ENCODE measurements at regions not wholly inside any gene's neighbourhood (a gene's known extent, or its start where the extent isn't known, plus 50 kb on each side); places are given as distances from the start of the nearest gene placed in this dataset.
"Not testable (repeated sequence)": the region's sequence is repeated elsewhere in the genome, so short reads cannot be mapped to it uniquely, and the experiment has no call there.

DNA sequence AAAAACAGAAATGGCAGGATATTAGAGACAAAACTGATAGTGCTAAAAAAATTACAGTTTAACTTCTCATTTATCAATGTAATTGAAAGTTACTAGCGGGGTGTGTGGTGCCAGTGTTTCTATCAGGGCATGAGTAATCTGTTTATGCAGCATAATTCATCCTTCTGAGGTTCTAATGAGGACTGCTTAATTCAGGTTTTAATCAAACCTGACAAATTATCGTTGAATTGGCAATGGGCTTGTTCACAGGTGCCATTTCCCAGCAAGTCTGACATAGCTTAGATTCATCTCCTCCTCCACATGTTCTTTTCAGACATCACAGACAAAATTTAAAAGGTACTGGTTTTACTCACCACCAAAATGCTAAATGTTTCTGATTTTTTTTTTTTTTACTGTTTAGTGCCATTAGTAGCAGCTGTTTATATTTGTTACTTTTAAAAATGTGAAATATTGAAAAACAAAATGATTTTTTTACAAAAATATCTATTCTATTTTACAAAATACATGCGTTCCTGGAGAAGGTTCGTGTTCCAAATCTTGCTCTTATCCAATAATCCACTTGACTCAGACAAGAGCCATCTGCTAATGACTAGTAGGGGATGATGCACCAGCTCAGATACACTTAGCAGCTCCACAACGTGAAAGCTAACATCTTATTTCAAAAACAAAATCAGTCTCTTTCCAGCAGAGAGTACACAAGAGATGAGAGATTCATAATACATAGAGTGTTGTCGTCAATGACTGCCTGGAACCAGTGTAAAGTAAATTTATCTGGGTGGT lies 447.7 kb upstream of the DPPA4 start:
- no peak for DNase-seq (ENCODE audit: low read depth in 2 of 2)

DNA sequence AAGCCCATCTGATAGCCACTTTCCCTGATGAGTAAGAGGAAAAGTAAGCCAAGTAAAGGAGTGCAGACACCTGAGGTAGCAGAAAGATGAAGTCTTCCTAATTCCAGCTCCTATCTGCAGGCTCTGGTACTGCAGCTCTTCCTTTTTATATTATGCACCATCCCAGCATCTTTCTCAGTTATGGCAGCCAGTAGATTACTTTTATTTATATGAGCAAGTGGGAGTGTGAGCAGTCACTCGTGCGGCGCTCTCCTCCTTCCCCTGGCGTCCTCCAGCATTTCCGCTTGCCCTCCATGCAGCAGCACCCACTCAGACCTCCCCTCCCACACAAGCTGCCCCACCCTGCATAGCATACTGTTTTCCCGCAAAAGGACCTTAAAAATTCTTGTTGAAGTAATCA lies 465.9 kb upstream of the DPPA4 start:
- no peak for DNase-seq (ENCODE audit: low read depth in 2 of 2)

DNA sequence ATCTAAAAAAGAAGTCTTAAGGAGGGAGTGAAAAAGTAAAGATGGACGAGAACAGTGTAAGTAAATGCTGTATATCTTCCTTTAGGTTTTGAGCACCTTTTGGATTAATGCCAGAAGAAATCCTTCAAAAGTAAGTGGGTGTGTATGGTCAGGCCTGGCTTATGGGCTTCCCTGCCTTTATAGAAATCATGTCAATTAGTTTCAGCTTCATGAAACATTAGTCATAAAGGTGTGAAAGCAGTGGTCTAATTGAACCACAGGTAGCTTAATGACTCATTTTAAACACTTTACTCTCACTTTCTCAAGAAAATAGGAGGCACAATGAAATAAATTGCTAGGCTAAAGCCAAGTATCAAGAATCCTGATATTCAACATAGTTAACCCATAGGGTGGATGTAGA lies 467.4 kb upstream of the DPPA4 start:
- no peak for DNase-seq (ENCODE audit: low read depth in 2 of 2)

DNA sequence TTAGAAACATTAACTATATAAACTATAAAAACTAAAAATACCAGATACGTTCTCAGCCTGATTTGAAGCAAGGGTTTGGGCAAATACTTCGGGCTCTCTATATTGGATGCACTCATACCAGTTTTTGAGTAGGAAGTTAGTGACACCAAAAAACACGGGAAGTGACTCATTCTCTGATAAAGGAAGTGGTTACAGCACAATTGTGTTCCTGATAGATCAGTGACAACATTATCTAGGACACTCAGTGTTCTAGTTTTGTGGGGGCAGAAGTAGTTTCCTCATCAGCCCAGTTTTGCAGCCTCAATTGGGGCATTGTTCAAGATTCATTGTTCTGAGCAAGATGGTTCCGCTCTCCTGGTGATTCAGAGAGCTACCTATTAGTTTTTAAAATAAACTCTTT lies 469.6 kb upstream of the DPPA4 start:
- DNase-seq (ENCODE audit: low read depth in 2 of 2): peak; percentile 76 to 87

DNA sequence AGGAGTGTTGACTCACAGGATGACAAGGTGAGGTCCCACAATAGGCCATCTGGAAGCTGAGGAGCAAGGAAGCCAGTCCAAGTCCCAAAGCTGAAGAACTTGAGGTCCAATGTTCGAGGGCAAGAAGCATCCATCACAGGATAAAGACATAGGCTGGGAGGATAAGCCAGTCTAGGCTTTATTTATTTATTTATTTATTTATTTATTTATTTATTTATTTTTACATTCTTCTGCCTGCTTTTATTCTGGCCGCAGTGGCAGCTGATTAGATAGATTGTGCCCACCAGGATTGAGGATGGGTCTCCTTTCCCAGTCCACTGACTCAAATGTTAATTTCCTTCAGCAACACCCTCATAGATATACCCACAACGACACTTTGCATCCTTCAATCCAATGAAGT lies 472.2 kb upstream of the DPPA4 start:
- DNase-seq (ENCODE audit: low read depth in 2 of 2): no peak

DNA sequence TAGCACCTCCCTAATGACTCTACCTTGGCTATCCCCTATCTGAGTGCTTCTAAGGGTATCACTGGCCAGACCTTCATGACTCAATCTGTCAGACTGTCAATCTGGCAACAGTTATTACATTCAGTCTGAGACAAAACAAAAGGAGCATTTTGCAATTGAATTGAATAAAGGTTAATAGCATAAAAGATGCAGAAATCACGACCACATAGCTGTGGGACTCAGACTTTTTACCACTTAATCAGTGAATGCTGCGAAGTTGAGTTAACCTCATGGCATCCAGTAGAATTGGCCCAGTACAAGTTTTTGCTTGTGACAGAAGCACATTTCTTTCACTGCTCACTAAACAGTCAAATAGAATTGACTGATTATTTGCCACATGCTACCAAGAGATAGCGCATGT lies 480.7 kb upstream of the DPPA4 start:
- no peak for DNase-seq (ENCODE audit: low read depth in 2 of 2)

DNA sequence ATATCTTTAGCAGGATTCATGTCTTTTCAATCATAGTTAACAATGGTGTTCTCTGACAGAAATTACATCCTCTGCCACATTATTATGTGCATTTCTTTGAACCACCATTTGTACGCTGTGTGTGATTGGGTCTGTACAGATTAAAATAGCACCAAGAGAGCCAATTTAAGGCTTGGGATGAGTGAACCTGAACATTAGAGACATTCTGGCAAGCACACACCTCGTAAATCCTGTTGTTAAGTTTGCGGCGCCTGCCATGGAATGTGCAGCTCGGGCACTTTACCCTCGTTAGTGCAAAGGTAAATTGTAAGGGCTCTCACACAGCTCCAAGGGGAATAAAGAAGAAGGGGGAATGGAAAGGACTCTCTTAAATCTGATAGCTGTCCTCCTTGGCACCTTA lies 482.4 kb upstream of the DPPA4 start:
- no peak for DNase-seq (ENCODE audit: low read depth in 2 of 2)

DNA sequence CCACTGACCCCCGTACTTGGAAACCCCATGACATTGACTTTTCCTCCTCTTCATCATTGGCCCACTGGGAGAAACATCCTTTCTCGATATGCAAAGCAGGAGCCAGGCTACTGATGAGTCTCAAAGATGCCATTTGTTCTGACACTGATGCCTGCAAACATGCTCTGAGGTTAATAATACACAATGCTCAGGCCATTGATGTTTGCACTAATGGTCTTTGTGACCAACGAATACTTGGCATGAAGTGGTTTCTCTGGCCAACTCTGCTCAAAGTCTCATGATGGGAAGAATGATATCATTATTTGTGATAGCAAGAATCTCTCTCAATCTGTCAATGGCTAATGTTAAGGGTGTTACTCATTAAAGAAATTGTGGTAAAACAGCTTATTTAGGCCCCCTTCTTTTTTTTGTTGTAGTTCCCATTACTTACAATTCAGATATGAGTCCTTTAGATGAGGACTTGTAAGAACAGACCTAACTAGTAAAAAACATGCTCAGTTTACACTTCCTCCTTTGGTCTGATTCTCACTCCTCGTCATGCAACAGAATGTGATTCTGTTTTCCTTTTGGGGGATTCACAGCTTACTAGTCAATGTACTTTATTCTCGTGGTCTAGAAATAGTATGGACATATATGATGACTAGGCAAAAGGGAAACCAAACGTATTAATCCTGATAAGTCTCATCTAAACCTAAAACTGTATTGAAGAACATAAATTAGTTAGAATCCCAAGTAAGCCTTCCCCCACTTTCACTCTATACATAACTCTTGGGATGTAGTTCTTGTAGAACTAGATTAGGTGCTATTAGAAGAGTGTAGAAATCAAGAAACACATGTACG lies 488.8 kb upstream of the DPPA4 start:
- no peak for DNase-seq (ENCODE audit: low read depth in 2 of 2)

DNA sequence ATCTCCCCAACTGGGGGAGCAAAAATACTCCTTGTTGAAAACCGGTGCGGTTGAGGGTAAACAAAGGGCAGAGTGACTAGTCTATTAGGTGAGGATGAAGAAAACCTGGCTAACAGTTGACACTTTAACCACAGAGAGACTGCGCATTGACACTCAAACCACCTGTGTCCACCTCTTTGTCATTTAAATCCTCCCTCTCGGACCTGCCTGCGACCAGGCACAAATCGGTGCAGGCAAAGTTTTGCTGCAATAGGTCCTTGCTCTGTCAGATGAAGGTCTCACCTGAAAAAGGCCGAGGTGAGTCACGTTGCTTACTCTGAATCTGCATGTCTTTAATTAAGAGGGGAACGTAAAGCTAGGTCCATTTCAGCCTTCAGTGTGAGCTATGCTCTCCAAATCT lies 494.1 kb upstream of the DPPA4 start:
- no peak for DNase-seq (ENCODE audit: low read depth in 2 of 2)

DNA sequence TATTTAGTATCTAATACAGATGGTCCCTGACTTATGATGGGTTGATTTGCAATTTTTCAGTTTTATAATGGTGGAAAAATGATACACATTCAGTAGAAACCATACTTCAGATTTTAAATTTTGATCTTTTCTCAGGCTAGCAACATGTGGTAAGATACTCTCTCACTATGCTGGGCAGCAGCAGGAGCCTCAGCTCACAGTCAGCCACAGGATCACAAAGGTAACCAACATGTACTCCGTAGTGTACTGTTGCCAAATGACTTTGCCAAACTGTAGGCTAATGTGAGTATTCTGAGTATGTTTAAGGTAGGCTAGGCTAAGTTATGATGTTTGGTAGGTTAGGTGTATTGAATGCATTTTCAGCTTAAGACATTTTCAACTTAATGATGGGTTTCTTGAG lies 498.6 kb upstream of the DPPA4 start:
- DNase-seq (ENCODE audit: low read depth in 2 of 2): no peak

DNA sequence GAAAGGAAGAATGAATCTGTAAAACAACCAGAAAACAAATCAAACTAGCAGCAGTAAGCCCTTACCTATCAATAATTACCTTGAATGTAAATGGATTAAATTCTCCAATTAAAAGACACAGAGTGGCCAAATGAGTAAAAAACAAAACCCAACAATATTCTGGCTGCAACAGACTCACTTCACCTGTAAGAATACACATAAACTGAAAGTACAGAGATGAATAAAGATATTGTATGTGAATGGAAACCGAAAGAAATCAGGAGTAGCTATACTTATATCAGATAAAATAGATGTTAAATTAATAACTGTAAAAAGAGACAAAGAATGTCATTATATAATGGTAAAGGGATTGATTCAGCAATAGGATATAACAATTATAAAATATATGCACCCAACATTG lies 514.5 kb upstream of the DPPA4 start:
- DNase-seq (ENCODE audit: low read depth in 2 of 2): no peak

DNA sequence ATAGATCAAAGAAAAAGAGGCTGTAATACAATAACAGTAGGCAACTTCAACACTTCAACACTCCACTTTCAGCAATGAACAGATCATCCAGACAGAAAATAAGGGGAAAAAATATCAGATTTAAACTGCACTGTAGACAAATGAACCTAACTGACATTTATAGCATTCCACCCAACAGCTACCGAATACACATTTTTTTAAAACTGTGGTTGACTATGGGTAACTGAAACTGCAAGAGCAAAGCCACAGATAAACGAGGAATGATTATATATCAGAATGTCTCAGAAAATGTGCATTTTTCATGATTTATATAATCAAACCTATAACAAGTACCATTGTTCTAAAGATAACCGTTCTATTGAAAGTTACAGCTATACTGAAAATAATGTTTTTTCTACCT lies 514.9 kb upstream of the DPPA4 start:
- DNase-seq (ENCODE audit: low read depth in 2 of 2): no peak

DNA sequence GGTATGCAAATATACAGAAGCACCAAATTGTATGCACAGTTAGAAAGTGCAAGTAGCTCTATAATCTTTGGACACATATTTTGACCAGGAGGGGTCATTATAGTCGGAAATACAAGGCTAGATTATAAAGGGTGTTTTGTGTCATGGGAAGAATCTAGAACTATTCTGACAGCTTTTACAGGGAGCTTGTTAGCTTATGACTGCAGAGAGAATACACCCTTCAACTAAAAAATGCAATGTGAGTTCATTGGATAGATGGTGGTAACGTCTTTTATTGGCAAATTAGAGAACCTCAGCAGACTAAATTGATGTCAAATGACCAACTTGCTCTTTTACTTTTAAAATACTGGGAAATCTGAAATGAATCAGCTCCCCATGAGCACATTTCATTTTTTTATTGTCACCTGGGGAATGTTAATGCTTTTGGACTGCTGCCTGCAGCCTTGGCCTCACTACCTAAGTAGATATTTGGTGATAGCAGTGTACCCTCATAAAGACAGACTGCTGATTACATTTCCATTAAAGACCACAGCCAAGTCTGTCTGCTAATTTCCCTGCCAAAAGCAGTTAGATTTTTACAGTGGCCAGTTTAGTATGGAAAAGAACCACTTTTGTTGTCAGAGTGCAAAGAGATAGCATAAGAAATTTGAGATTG lies 515.9 kb upstream of the DPPA4 start:
- DNase-seq (ENCODE audit: low read depth in 2 of 2): no peak

DNA sequence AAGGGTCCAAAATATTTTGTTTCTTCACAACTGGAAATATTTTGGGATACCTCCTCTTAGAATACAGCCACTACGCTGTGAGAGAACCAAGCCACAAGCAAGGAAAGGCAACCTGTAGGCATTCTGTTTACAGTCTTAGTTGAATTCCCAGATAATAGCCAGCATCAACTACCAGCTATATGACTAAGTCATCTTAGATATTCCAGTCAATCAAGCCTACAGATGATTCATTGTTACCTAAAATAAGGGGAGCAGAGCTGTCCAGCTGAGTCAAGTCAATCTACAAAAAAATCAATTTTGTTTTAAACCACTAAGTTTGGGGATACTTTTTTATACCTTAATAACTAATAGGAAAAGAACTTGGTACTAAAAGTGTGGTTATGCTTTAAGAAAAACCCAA lies 526.4 kb upstream of the DPPA4 start:
- DNase-seq (ENCODE audit: low read depth in 2 of 2): no peak

DNA sequence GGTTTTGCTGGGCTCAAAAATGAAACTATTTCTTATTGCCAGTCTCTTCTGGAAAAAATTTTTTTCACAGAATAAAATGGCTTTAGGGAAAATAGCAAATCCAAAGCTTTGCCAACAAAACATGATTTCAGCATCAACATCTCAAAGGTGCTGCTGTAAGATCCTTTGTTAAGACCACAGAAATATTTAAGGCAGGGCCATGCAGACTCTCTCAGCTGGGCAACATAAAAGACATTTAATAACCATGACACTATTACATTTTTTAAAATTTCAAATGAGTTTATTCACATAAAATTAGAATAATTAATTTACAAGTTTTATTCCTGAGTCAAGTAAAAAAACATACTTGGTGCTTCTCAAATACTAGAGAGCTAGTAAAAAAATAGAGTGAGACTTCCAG lies 527.1 kb upstream of the DPPA4 start:
- no peak for DNase-seq (ENCODE audit: low read depth in 2 of 2)

DNA sequence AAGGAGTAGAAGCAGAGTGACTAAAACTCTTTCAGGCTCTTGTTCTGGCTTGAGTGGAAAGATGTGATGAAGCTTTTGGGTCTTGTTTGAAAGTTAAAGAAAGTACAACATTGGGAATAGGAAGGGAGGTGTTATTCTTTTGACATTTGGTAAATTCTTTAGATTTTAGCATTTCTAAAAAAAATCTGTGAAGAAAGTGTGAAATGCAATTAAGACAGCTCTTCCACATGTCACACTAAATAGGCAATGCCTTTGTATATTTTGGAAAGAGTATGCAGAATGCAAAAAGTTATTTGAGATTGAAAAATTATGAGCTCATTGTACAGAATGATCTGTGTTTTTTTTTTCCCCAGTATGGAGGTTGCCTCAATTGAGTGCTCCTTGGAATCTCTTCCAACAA lies 532.2 kb upstream of the DPPA4 start:
- DNase-seq (ENCODE audit: low read depth in 2 of 2): no peak

DNA sequence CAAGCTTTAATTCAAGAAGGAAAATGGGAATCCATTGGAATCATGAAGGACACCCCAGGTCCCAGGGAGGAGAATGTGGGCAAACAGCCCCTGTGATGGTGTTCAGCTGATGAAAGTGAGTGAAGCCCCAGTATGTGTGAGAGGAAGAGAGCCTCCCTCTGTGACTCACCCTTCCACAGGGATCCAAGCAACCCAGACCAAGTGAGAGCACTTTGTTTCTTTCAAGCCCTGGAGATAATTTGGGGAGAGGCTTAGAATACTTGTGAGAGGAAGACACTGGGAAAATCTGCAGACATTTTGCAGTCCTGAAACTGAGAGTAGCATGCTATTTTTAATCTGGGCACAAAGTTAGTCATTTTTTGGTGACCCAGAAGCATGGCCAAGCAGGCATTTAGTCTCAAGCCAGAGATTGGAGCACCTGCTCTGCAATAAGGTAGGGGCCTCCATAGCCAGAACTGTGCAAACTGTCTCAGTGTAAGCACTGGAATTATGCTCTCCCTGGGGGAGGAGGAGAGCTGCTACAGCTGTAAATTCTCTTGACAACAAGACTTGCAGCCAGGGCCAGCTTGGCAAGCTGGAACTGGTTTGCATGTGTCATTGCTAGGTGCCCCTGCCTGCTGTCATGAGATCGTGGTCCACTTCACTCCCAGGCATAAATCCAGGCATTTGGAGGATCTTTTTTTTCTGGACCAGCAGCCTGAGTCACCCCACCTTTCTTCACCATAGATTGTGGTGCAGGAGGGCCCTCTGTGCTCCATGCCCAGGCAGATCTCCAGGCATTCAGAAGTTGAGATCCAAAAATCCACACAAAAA lies 537.8 kb upstream of the DPPA4 start:
- no peak for DNase-seq (ENCODE audit: low read depth in 2 of 2)

DNA sequence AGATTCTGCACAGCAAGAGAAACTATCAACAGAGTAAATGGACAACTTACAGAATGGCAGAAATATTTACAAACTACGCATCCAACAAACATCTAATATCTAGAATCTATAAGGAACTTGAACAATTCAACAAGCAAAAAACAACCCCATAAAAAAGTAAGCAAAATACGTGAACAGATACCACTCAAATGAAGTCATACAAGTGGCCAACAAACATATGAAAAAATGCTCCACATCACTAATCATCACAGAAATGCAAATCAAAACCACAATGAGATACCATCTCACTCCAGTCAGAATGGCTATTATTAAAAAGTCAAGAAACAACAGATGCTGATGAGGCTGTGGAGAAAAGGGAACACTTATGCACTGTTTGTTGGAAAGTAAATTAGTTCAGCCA lies 540.3 kb upstream of the DPPA4 start:
- not testable (repeated sequence) for DNase-seq (ENCODE audit: low read depth in 2 of 2)

DNA sequence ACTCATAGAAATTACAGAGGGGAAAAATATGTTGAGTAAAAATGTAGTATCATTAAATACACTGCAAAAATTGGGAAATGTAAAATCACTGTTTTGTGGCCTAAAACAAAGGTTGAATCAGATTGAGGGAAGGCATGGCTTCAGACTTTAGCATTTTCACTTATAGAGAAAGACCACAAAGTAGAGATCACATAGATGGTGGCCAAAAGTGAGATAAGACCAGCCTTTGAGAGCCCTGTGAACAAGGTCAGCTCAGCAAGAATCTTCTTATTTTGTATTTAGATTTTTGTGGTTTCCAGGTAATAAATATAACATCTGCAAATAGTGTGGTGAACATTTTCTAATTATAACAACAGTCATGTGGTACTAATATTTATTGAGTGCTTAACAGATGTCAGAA lies 544.8 kb upstream of the DPPA4 start:
- no peak for DNase-seq (ENCODE audit: low read depth in 2 of 2)

DNA sequence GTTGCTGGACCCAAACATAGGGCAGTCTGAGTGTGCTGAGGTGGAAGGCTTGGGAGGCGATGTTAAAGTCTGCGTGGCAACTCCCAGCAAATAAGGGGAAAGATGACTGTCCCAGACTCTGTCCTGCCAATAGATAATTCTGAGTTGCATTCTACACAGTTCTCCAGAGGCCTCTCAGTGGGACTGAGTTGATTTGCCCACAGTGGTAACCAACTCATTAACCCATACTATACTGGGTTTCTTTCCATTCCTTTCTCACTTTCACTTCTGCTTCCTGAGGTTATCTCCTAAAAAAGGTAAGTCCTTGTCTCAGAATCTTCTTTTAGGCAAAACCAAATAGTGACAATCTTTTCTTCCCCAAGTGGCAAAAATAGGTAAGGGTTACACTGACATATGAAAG lies 549.9 kb upstream of the DPPA4 start:
- DNase-seq (ENCODE audit: low read depth in 2 of 2): no peak

DNA sequence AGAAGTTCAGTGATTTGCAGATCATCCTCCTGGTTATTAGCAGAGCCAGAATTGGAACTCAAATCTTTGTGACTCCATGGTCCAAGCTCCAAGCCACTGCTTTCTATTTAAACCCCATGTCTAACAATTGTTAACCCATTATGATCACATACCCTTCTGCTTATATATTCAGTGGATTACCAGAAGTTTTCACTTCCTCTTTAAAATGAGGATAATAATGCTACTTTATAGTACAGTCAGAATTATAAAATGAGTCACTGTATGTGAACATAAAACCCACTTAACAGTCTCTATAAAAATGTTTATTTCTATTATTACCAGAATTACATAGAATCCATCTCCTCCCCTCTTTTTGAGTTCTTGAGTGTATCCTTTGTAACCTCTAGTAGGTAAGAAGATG lies 550.7 kb upstream of the DPPA4 start:
- no peak for DNase-seq (ENCODE audit: low read depth in 2 of 2)

DNA sequence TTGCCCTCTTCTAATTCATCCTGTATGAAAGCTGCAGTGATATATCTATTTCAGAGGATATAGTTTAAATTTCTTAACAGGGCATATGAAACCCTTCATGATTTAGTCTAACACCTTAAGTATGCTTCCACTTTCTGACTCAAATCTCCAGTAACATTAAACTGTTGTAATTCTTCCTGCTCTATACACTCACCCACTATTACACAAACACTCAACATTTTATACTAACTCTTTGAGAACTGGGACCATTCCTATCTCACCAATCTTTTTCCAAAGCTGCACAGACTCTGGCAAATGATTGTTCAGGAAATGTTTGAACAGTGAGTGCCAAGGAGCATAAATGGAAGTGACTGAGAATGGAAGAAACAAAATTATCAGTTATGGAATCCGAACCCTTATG lies 560.4 kb upstream of the DPPA4 start:
- DNase-seq (ENCODE audit: low read depth in 2 of 2): no peak

Data from lung microvascular endothelial cell (primary cell).